Esophagus muscularis mucosa (tissue), 4 donors: ENCODE measurements at regions not wholly inside any gene's neighbourhood (a gene's known extent, or its start where the extent isn't known, plus 50 kb on each side); places are given as distances from the start of the nearest gene placed in this dataset.

Experiments used
- DNase-seq: peaks from one replicate; pipeline ENCODE4 v3.0.0-alpha.2; 2017; ENCODE audit errors: extremely low spot score
- H3K27ac ChIP-seq, 4 donors: fragments of 200-600 bp; sonication (generic); replicated peaks in 1 of 4; 1 replicate in 3 of 4; 2 replicates in 1 of 4; pipeline ENCODE4 v1.5.1; 2016 to 2019; ENCODE audit warnings: mild to moderate bottlenecking in 1 of 4
- H3K27me3 ChIP-seq, 4 donors: fragments of 200-600 bp; sonication (generic); one replicate each; pipeline versions ENCODE4 v1.5.1 to v1.6.0; 2016 to 2019
- H3K36me3 ChIP-seq, 4 donors: fragments of 200-600 bp; sonication (generic); one replicate each; pipeline ENCODE4 v1.5.1; 2016 to 2019
- H3K4me1 ChIP-seq, 4 donors: fragments of 200-600 bp; sonication (generic); one replicate each; pipeline ENCODE4 v1.5.1; 2016 to 2019
- H3K4me3 ChIP-seq, 4 donors: fragments of 200-600 bp; sonication (generic); 1 replicate in 2 of 4; 2 replicates in 2 of 4; pipeline ENCODE4 v1.5.1; 2016 to 2019; ENCODE audit warnings: mild to moderate bottlenecking in 4 of 4, moderate library complexity in 1 of 4
- H3K9me3 ChIP-seq, 4 donors: fragments of 200-600 bp; sonication (generic); 1 replicate in 3 of 4; 2 replicates in 1 of 4; pipeline ENCODE4 v1.5.1; 2016 to 2019
- EP300 ChIP-seq: sonication (generic); formaldehyde crosslinking; IDR thresholded peaks from one replicate; pipeline ENCODE4 v1.6.1; 2017; ENCODE audit warnings: antibody characterized with exemption
- POLR2A ChIP-seq: fragments of 450-650 bp; IDR thresholded peaks from one replicate; pipeline ENCODE4 v1.6.1; 2017; ENCODE audit warnings: antibody characterized with exemption, moderate library complexity, mild to moderate bottlenecking, low read depth
- POLR2AphosphoS5 ChIP-seq, 2 donors: sonication (generic); formaldehyde crosslinking; IDR thresholded peaks; one replicate each; pipeline ENCODE4 v1.6.1; 2017; ENCODE audit warnings: antibody characterized with exemption in 2 of 2
- WGBS: methylation state at CpG from one replicate; pipeline ENCODE4 v1.1.5; 2018; 5-methylcytosine and 5-hydroxymethylcytosine counted together
- intact Hi-C: fragments of 100-400 bp; cut with DNase I; formaldehyde crosslinking; loops from one replicate; pipeline ENCODE4 v1.15.1; 2023
- TF ChIP-seq, protein P1 (sequence below), 3 experiments: fragments of 200-600 bp in 2 of 3; fragments of 450-650 bp in 1 of 3; sonication (generic) in 2 of 3; IDR thresholded peaks; one replicate each; pipeline ENCODE4 v1.5.1; 2017 to 2019; ENCODE audit warnings: antibody characterized with exemption in 3 of 3, mild to moderate bottlenecking in 2 of 3, moderate library complexity in 1 of 3

- DNase-seq, result no peak
- H3K4me3 ChIP-seq, result no peak overlapping the region
- H3K36me3 ChIP-seq, result no peaks in the 10 kb centered on the region
- no peaks in the 10 kb centered on the region for H3K4me1 ChIP-seq
- H3K27me3 ChIP-seq, result no peaks in the 10 kb centered on the region
- H3K27ac ChIP-seq, result no peak overlapping the region
- no peaks in the 10 kb centered on the region for H3K9me3 ChIP-seq
- intact Hi-C loops, result no loop called here
- TF ChIP-seq POLR2A (no peak), POLR2AphosphoS5 (IDR thresholded peaks at IDR 0.05) (no peak), EP300 (no peak)
- TF ChIP-seq, protein P1, sequence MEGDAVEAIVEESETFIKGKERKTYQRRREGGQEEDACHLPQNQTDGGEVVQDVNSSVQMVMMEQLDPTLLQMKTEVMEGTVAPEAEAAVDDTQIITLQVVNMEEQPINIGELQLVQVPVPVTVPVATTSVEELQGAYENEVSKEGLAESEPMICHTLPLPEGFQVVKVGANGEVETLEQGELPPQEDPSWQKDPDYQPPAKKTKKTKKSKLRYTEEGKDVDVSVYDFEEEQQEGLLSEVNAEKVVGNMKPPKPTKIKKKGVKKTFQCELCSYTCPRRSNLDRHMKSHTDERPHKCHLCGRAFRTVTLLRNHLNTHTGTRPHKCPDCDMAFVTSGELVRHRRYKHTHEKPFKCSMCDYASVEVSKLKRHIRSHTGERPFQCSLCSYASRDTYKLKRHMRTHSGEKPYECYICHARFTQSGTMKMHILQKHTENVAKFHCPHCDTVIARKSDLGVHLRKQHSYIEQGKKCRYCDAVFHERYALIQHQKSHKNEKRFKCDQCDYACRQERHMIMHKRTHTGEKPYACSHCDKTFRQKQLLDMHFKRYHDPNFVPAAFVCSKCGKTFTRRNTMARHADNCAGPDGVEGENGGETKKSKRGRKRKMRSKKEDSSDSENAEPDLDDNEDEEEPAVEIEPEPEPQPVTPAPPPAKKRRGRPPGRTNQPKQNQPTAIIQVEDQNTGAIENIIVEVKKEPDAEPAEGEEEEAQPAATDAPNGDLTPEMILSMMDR (IDR thresholded peaks at IDR 0.05), result no peak
Observed at GRCh38 chr4:137454767-137455166, 77.5 kb downstream of the PCDH18 start.

- 100% methylated on average over 1 of the region's 1 CpG for WGBS
- H3K27ac ChIP-seq, result no peak overlapping the region
- no peaks in the 10 kb centered on the region for H3K4me1 ChIP-seq
- H3K27me3 ChIP-seq, result no peaks in the 10 kb centered on the region
- H3K36me3 ChIP-seq, result no peaks in the 10 kb centered on the region
- H3K9me3 ChIP-seq, result no peaks in the 10 kb centered on the region
- intact Hi-C loops, result no loop called here
- DNase-seq, result no peak
- no peak for TF ChIP-seq POLR2A
- TF ChIP-seq, protein P1 (IDR thresholded peaks at IDR 0.05), result no peak
- no peak for TF ChIP-seq EP300
- no peak for TF ChIP-seq POLR2AphosphoS5 (IDR thresholded peaks at IDR 0.05)
- H3K4me3 ChIP-seq, result no peak overlapping the region
Observed at GRCh38 chr4:137452799-137453198, 79.5 kb downstream of the PCDH18 start.

DNA sequence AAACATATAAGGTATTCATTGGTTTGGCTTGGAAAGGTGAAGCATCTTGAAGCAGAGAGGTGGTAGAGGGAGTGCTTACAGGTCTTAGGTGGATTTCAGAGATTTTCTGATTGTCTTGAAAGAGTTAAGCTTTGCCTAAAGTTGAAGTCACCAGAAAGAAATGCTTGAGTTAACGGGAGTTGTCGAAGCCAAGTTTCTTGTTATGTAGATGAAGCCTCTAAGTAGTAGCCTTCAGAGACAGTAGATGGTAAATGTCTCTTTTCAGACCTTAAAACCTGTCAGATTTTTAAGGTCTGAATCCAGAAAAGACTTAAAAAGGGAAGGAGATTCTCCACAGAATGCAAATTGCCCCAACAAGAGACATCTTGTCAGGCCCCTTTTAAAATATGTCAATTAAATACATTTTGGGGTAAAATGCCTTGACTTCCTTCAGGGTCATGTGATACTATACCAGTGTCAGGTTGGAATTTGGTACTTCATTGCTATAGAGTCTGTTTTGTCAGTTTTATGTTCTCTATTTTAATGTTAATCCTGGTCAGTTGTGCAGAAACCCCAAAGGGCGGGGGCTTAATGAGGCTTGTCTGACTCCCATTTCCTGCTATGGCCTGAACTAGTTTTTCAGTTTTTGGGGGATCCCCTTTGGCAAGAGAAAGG lies 81.0 kb downstream of the PCDH18 start:
- DNase-seq, result no peak
- H3K27me3 ChIP-seq, result no peaks in the 10 kb centered on the region
- WGBS, result 68% methylated on average over 3 of the region's 3 CpGs
- H3K4me1 ChIP-seq, result no peaks in the 10 kb centered on the region
- intact Hi-C loops, result no loop called here
- no peaks in the 10 kb centered on the region for H3K9me3 ChIP-seq
- H3K36me3 ChIP-seq, result no peaks in the 10 kb centered on the region
- TF ChIP-seq EP300 (no peak), POLR2AphosphoS5 (IDR thresholded peaks at IDR 0.05) (no peak), POLR2A (no peak)
- TF ChIP-seq, protein P1 (IDR thresholded peaks at IDR 0.05), result no peak
- no peak overlapping the region for H3K27ac ChIP-seq
- H3K4me3 ChIP-seq, result no peak overlapping the region

DNA sequence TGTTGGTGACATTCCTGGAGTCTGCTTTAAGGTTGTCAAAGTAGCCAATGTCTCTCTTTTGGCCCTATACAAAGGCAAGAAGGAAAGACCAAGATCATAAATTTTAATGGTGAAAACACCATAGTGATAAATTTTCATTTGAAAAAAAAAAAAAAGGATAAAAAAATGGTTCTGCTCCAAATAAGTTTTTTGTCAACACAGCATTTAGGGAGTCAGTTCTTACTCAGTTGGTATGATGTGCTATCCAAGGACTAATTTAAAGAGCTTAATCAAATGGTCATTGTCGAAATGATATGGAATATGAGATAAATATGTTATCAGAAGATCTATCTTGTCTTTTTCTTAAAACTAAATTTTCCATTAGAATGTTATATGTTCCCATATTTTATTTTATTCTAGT lies 83.9 kb downstream of the PCDH18 start:
- no peaks in the 10 kb centered on the region for H3K9me3 ChIP-seq
- no peaks in the 10 kb centered on the region for H3K4me1 ChIP-seq
- intact Hi-C loops, result no loop called here
- H3K4me3 ChIP-seq, result no peak overlapping the region
- no peak overlapping the region for H3K27ac ChIP-seq
- no peak for TF ChIP-seq POLR2AphosphoS5 (IDR thresholded peaks at IDR 0.05)
- no peak for TF ChIP-seq POLR2A
- TF ChIP-seq, protein P1 (IDR thresholded peaks at IDR 0.05), result no peak
- TF ChIP-seq EP300, result no peak
- 93% methylated on average over 1 of the region's 1 CpG for WGBS
- no peak for DNase-seq
- no peaks in the 10 kb centered on the region for H3K36me3 ChIP-seq
- no peaks in the 10 kb centered on the region for H3K27me3 ChIP-seq

GRCh38 chr4:137446071-137446470 lies 86.2 kb downstream of the PCDH18 start:
- no peak overlapping the region for H3K4me3 ChIP-seq
- TF ChIP-seq POLR2AphosphoS5 (IDR thresholded peaks at IDR 0.05) (no peak), POLR2A (no peak), EP300 (no peak)
- TF ChIP-seq, protein P1 (IDR thresholded peaks at IDR 0.05), result no peak

More at GRCh38 chr4:137446071-137446470, 86.2 kb downstream of the PCDH18 start:
- no peak for DNase-seq
- H3K36me3 ChIP-seq, result no peaks in the 10 kb centered on the region
- WGBS, result 61% methylated on average over 2 of the region's 2 CpGs
- no peak overlapping the region for H3K27ac ChIP-seq
- no peaks in the 10 kb centered on the region for H3K9me3 ChIP-seq
- no peaks in the 10 kb centered on the region for H3K4me1 ChIP-seq
- H3K27me3 ChIP-seq, result no peaks in the 10 kb centered on the region
- intact Hi-C loops, result no loop called here
